GM19351 (cell line): ENCODE measurements at regions not wholly inside any gene's neighbourhood (a gene's known extent, or its start where the extent isn't known, plus 50 kb on each side); places are given as distances from the start of the nearest gene placed in this dataset.
"Not testable (repeated sequence)": the region's sequence is repeated elsewhere in the genome, so short reads cannot be mapped to it uniquely, and the experiment has no call there.

Source experiments
- ATAC-seq: cut with Tn5 transposase; IDR thresholded peaks from one replicate; pipeline ENCODE4 v1.9.1; 2021; ENCODE audit warnings: mild to moderate bottlenecking, moderate library complexity; ENCODE audit not compliant: unreplicated experiment

- ATAC-seq, result no peak
Measured at GRCh38 chr5:159493696-159494095, 163.4 kb upstream of the IL12B start.

DNA sequence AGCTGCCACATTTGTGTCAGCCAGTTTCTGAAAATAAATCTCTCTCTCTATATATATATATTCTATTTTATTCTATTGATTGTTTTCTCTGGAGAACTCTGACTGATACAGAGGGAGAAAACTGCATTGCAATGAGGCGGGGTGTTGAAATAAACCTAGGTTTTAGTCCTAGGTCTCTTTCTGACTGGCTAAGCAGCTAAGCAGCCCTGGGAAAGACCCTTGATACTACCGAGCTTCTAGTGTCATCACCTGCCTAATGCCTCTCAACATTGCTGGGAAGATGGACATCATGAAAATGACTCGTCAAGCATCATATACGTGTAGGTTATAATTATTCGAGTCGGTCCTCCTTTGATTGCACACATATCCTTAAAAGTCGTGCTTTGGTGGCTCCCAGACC is 166.5 kb upstream of the IL12B start:
- no peak for ATAC-seq

- ATAC-seq, result no peak
Measured at GRCh38 chr5:159497221-159497620, 166.9 kb upstream of the IL12B start.

DNA sequence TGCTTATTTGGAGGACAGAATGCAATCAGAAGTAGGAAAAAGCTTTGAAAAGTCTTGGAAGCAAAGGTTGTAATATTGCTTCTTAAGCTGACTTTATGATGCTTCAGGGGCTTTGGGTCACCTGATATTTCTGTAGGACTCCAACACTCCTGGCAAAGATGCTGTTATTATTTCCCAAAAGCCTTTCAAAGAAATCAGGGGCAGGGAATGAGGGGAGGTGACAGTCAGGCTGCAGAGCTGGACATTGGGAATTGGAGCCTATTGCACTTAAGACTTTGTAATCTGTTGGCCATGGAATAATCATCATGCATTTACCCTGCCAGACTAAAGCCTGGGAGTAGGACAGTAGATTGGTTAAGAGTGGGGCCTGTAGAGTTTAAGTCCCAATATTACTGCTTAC is 168.3 kb upstream of the IL12B start:
- no peak for ATAC-seq

DNA sequence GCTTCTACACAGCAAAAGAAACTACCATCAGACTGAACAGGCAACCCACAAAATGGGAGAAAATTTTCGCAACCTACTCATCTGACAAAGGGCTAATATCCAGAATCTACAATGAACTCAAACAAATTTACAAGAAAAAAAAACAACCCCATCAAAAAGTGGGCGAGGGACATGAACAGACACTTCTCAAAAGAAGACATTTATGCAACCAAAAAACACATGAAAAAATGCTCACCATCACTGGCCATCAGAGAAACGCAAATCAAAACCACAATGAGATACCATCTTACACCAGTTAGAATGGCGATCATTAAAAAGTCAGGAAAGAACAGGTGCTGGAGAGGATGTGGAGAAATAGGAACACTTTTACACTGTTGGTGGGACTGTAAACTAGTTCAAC is 171.8 kb upstream of the IL12B start:
- not testable (repeated sequence) for ATAC-seq

- ATAC-seq, result no peak
Measured at GRCh38 chr5:159503236-159503635, 172.9 kb upstream of the IL12B start.

DNA sequence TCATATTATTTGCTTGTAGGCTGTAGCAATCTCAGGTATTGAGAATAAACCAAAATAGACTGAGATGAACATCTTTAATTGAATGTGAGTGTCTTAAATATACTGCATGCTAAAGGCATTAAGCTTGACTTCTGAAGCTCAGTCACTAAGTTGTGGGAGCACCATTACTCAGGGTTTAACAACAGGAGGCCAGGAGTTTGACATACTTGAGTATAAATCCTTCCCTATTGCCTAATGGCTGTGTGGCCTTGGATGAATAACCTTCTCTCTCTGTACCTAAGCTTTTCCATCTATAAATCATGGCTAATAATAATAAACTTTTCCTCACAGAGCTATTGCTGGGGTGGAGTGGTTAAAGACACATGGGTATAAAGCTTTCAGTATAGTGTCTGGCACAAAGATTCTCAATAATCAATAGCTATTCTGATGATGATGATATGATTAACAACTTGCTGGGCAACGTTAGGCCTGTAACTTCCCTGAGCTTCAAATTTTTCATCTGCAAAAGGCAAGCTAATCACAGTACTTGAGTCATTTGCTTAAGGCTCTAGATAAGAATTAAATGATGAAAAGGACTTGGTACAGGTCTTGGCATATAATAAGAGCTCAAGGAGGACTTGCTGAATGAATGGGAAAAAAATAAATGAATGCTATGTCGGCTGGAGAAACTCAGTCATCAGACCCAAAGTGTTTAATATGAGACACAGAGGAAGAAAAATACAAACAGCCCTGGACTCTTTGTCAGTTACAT is 174.0 kb upstream of the IL12B start:
- ATAC-seq, result no peak

DNA sequence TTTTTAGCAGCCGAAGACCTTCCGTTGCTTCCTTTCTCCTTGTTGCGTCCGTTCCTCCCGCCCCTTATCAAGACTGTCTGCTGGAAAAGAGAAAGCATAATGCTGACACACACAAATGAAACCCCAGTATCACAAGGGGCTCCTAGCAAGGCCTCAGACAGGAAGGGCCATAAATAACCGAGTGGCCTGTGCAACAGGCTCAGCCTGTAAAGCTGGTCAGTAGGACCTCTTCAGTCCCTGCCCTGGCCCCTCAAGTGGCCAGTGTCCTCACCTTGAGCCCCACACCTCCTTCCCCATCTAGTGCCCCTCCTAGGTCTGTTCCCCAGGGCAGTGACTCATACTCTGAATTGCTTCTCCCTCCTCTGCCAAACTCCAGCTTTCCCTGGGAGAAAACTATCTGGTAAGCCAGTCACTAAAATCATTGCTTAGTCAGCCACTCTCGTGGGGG is 174.6 kb upstream of the IL12B start:
- no peak for ATAC-seq

DNA sequence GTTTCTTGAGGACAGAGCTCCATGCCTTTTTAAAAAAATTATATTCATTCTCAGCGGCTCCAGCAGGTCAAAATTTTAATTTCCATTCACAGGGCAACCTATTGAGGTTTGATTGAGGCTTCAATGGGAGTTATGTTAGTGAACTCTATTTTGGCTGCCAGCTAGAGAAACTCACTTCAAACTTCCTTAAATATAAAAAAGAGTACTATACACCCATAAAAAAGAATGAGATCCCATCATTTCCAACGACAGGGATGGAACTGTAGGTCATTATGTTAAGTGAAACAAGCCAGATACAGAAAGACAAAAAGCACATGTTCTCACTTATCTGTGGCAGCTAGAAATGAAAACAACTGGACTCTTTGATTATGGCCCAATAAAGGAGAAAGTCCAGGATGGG is 176.8 kb upstream of the IL12B start:
- no peak for ATAC-seq

DNA sequence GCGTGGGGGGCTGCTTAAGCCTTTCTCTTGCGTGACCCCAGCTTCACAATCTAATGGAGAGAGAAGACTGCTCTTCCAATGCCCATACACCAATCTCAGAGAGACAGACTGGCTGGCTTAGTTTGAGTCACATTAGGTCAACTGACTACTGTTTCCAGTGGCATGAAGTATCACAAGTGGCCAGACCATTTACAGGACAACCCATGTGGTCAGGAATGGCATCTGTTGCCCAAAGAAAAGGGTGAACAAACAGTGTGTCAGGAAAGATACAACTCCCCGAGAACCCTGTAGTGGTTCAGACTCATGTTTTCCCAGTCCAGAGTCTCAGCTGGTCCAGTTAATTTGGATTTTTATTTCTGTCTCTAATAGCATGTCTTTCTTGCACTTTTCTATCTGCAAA is 177.4 kb upstream of the IL12B start:
- ATAC-seq, result no peak

GRCh38 chr5:159508344-159508743 is 178.1 kb upstream of the IL12B start:
- ATAC-seq, result no peak

DNA sequence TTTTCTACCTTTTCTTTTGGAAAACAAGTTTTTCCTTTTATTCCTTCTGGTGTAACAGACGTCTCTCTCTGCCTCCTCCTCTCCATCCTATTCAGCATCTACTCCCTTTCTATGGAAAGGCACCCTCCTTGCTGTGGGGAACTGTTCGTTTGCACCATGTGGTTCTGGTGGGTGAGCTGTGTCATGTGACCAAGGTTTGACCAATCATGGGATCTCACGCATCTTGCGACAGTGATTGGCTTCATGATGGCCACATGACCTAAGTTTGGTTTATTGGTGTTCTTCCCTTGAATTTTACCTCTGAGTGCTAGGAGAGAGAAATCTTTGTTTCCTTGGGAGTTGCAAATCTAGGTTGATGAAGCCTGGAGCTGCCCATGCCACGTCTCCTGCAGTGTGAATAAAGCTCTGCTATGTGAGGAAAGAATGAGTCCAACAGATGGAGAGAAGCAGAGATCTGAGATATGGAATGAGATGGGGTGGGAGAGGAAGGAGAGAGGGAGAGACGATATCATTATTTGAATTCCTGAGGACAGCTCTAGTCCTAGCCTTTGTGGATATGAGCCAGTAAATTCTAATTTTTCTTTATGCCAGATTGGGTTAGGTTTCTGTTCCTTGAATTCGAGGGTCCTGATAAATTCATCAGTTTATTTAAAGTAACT is 178.8 kb upstream of the IL12B start:
- no peak for ATAC-seq

DNA sequence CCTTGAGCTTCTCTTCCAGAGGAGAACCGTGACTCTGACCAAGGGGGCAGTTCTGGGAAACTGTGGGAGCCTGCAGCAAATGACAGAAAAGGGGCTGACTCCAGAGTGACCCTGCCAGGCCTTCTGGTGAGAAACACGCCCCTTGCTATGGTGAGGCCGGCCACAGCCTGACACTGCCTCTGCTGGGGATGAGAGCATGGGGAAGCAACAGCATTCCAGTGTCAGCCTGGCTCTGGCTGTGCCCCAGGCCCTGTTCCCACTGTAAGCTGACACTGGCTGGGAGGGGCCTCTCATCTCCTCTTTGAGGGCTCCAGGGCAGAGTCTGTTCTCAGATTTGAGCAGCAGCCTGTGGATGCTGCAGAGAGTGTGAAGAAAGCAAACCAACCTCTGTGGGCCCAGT is 180.0 kb upstream of the IL12B start:
- no peak for ATAC-seq

- no peak for ATAC-seq
Measured at GRCh38 chr5:159511570-159511969, 181.3 kb upstream of the IL12B start.

- no peak for ATAC-seq
Measured at GRCh38 chr5:159512064-159512463, 181.8 kb upstream of the IL12B start.

DNA sequence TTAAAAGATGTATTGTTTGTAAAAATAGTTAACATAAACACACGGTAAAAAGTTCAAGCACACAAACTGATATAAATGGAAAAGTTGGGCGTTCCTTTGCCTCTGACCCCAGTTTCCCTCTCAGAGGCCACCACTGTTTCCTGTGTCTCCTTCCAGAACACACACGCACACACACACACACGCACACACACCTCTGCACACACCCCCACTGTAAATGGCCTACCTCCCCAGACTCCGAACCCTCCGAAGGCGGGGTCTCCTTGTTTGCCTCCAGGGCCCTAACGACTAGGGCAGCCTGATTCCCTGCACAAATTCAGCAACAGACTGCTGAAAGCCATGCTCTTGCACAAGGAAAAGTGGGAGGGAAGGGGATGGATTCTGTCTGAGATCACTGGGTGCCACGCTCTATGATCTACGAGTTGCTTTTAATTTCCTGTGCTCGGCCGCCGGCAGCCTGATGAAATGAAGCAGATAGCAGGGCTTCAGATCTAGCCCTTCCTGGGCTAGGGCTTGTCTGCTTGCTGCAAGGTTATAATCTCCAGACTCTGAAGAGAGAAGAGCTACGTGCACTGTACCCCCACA is 184.0 kb upstream of the IL12B start:
- no peak for ATAC-seq

DNA sequence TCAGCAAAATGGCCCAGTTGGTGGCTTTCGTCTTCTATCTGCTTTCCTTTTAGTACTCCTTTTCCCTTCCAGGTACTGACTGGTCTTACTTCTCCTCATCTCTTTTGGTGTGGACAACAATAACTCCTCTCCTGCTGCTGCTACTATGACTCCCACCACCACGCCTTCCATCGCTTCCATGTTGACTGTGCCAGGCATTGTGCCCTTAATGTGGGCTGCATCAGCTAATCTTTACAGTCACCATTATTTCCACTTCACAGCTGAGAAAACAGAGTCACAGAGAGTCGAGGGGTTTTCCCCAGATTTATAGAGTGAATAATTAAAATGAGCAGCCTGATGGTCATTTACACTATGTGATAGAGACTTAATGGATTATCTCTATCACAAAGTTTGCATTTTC is 184.9 kb upstream of the IL12B start:
- ATAC-seq, result no peak

GRCh38 chr5:159515909-159516415 is 185.7 kb upstream of the IL12B start:
- ATAC-seq, result peak; percentile 97

DNA sequence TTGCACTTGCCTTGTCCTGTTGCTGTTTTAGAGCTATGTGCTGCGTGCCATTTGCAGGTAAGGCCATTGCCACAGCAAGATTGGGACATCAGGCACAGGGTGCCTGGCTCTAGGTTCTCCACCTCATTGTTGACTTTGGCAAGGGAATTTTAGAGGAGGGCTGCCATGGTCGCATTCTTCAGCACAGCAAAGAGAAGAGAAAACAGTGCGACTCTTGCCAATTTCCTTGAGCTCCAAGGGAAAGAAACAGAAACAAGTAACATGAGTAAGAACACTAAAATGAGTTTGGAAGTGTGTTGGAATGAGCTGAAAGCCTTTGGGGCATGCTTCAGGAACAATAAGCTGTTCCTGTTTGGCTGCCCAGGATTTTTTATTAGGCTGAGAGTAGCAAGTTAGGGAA is 188.1 kb upstream of the IL12B start:
- ATAC-seq, result no peak

DNA sequence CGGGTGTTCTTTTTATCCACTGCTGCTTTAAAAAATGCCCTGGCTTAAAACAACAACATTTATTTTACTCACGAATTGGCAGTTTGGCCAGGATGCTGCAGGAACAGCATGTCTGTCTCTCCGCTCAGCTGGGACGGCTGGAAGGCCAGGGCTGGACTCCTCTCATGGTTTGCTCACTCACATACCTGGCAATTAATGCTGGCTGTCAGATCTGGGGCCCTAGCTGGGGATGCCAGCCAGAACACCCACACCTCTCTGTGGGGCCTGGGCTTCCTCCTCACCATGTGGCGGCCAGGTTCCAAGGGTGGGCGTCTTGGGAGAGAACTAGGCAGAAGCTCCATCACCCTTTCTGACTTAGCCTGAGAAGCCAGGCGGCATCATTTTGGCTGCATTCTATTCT is 189.1 kb upstream of the IL12B start:
- ATAC-seq, result no peak

DNA sequence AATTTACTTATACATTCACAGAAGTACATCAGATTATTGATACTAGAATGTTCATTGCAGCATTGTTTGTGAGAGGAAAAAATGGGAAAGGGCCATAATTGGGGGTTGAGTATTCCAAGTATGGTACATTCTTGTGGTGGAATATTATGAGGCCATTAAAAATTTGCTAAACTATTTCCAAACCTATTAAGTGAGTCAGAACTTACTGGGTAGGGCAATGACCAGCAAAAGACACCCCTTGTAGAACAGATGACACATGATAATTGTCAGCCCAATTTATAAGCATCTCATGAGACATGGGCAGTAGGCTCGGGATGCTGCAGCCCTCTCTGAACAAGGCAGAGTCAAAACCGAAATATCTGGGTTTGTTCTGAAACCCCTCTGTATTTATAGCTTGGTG is 192.6 kb upstream of the IL12B start:
- ATAC-seq, result no peak

DNA sequence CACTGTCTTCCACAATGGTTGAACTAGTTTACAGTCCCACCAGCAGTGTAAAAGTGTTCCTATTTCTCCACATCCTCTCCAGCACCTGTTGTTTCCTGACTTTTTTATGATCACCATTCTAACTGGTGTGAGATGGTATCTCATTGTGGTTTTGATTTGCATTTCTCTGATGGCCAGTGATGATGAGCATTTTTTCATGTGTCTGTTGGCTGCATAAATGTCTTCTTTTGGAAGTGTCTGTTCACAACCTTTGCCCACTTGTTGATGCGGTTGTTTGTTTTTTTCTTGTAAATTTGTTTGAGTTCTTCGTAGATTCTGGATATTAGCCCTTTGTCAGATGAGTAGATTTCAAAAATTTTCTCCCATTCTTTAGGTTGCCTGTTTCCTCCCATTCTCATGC is 194.0 kb upstream of the IL12B start:
- ATAC-seq, result not testable (repeated sequence)
